Progenitor cell of endocrine pancreas (in vitro differentiated cells): ENCODE measurements at regions not wholly inside any gene's neighbourhood (a gene's known extent, or its start where the extent isn't known, plus 50 kb on each side); places are given as distances from the start of the nearest gene placed in this dataset.
"Not testable (repeated sequence)": the region's sequence is repeated elsewhere in the genome, so short reads cannot be mapped to it uniquely, and the experiment has no call there.

Source experiments
- DNase-seq: peaks from one replicate; pipeline ENCODE4 v3.0.0; 2021; ENCODE audit warnings: low spot score; ENCODE audit not compliant: unreplicated experiment
- H3K27ac Mint-ChIP-seq: 2 replicates; pipeline ENCODE4 v1.8.0; 2021; ENCODE audit warnings: mild to moderate bottlenecking, moderate library complexity, mixed read lengths
- H3K27me3 Mint-ChIP-seq: 2 replicates; pipeline ENCODE4 v1.8.0; 2021; ENCODE audit warnings: mixed read lengths
- H3K36me3 Mint-ChIP-seq: 2 replicates; pipeline ENCODE4 v1.8.0; 2022; ENCODE audit warnings: mixed read lengths; ENCODE audit not compliant: insufficient read depth
- H3K4me1 Mint-ChIP-seq: 2 replicates; pipeline ENCODE4 v1.8.0; 2021; ENCODE audit warnings: low read depth, mixed read lengths
- H3K4me3 Mint-ChIP-seq: 2 replicates; pipeline ENCODE4 v1.8.0; 2021; ENCODE audit warnings: low read depth, mild to moderate bottlenecking, moderate library complexity, mixed read lengths
- H3K9me3 Mint-ChIP-seq: 2 replicates; pipeline ENCODE4 v1.8.0; 2021; ENCODE audit warnings: low read depth, mixed read lengths
- TF ChIP-seq, protein P1 (sequence below): fragments of 200-600 bp; sonication (generic); IDR thresholded peaks from one replicate; pipeline ENCODE4 v1.5.0; 2021; ENCODE audit warnings: antibody characterized with exemption, mild to moderate bottlenecking; ENCODE audit not compliant: unreplicated experiment

DNA sequence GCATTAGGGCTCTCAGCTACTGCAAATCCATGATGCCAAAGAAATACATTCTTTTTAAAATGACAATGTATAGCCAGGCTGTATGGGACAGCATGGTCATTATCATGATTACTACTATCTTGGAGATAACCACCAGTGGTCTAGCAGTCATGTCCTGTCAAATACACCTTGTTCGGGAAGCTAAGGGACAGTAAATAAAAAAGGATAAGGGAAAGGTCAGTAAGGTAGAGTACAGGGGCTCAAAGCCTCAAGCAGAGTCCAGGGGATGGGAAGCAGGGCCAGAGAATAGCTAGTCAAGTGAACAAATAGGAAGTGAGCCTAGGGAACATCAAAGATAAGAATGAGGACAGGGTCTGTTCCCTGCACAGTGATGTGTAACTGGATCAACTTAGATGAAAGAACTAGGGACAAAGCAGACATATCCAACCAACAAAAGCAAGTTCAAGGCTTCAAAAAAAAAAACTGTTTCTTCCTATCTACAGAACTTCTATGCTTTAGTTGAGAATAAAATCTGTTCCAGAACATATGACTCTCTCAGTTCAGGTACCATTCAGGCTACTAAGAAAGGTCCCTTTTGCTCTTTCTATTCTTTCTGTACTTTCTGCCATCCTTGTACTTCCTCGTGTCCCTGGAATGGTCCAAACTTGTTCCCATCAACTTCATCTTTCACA, 62.9 kb upstream of the EHBP1 start:
- no peak for DNase-seq
- no peak overlapping the region for H3K4me3 Mint-ChIP-seq
- H3K27ac Mint-ChIP-seq = no peak overlapping the region
- H3K4me1 Mint-ChIP-seq = peaks cover 14% of the 10 kb centered on the region
- TF ChIP-seq, protein P1, sequence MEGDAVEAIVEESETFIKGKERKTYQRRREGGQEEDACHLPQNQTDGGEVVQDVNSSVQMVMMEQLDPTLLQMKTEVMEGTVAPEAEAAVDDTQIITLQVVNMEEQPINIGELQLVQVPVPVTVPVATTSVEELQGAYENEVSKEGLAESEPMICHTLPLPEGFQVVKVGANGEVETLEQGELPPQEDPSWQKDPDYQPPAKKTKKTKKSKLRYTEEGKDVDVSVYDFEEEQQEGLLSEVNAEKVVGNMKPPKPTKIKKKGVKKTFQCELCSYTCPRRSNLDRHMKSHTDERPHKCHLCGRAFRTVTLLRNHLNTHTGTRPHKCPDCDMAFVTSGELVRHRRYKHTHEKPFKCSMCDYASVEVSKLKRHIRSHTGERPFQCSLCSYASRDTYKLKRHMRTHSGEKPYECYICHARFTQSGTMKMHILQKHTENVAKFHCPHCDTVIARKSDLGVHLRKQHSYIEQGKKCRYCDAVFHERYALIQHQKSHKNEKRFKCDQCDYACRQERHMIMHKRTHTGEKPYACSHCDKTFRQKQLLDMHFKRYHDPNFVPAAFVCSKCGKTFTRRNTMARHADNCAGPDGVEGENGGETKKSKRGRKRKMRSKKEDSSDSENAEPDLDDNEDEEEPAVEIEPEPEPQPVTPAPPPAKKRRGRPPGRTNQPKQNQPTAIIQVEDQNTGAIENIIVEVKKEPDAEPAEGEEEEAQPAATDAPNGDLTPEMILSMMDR = no peak
- no peaks in the 10 kb centered on the region for H3K27me3 Mint-ChIP-seq
- H3K9me3 Mint-ChIP-seq = peaks cover 18% of the 10 kb centered on the region
- peaks cover 3% of the 10 kb centered on the region for H3K36me3 Mint-ChIP-seq

DNA sequence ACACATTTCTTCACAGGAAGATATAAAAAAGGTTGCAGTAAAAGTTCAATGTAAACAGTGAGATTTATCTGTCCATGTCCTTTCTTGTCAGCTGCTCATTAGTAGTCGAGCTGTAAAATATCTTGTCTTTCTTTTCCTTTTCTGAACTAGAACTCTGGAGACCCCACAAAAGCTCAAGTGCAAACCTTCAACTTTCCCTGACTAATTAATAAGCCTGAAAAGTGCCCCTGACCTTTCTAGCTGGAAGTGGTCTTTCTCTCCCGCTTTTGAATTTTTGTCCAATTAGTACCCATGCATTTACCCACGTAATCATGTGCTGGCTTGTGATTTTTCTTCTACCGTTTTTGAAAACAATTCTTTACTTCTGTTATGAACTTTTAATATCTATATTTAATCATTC, 63.6 kb upstream of the EHBP1 start:
- peaks cover 14% of the 10 kb centered on the region for H3K4me1 Mint-ChIP-seq
- TF ChIP-seq, protein P1 = no peak
- H3K9me3 Mint-ChIP-seq = peaks cover 18% of the 10 kb centered on the region
- H3K27ac Mint-ChIP-seq = no peak overlapping the region
- no peak for DNase-seq
- no peaks in the 10 kb centered on the region for H3K27me3 Mint-ChIP-seq
- H3K36me3 Mint-ChIP-seq = peaks cover 3% of the 10 kb centered on the region
- H3K4me3 Mint-ChIP-seq = no peak overlapping the region

DNA sequence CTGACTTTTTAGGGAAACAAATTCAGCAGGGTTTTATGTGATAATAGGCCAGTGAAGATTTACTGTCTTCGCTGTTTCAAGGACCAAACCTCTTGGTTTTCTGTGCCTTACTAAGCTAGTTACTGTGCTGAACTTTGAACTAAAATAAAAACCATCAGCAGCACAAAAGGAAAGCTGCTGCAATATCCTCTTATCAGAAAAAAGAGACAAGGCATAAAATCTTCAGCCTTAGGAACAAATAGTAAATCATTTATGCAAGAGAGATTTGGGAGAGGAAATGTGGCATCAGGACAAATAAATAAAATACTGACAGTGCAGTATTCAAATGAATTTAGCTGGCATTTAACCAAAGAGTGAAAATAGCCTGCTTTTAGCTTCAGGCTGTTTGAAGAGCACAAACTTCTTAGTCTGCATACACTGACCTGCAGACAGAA, 64.1 kb upstream of the EHBP1 start:
- Mint-ChIP-seq H3K4me3 (no peak overlapping the region), H3K4me1 (peaks cover 14% of the 10 kb centered on the region), H3K27me3 (no peaks in the 10 kb centered on the region), H3K36me3 (peaks cover 3% of the 10 kb centered on the region), H3K9me3 (peaks cover 20% of the 10 kb centered on the region), H3K27ac (no peak overlapping the region)
- no peak for DNase-seq
- TF ChIP-seq, protein P1 = no peak

DNA sequence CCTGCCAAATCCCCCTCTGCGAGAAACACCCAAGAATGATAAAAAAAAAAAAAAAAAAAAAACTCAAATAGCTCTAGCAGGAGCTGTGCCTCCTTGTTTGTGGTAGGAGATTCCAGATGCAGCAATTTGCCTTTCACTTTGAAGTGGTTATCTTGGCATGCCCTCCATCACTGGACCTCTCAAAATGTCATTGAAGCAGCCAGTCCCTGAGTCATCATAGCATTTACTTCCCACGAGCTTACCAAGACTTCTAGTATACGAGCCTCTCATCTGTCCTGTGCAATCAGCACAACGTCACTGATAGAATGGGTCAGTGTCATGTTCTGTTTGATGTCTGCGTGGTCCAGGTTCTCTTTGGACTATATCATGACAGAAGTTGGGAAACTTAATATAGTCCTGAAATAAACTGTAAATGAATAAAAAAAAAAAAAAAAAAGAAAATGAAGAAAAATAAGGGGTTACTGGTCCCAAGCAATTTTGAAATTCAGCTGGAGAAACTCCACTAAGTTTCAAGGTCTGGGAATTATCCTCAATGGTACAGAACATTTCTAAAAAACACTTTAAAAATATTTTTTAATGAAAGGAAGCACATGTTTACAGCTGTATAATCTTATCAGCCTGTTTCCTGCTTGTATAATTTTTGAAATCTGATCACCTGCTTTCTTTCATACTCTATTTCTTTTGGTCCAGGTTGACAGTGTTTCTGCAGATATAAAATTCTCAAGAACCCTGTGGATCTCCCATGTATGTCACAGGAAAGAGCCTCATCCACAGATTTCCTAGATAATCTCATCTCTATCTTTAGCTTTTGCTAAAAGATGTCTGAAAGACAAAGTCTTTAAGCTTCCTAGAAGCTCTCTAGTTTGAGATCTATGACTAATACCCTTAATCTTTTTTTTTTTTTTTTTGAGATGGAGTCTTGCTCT, 74.1 kb upstream of the EHBP1 start:
- H3K36me3 Mint-ChIP-seq = no peaks in the 10 kb centered on the region

DNA sequence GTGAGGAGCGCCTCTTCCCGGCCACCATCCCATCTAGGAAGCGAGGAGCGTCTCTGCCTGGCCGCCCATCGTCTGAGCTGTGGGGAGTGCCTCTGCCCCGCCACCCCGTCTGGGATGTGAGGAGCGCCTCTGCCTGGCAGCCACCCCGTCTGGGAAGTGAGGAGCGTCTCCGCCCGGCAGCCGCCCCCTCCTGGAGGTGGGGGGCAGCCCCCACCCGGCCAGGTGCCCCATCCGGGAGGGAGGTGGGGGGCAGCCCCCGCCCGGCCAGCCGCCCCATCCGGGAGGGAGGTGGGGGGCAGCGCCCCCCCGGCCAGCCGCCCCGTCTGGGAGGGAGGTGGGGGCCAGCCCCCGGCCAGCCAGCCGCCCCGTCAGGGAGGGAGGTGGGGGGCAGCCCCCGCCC, 75.3 kb upstream of the EHBP1 start:
- H3K27ac Mint-ChIP-seq, H3K4me1 Mint-ChIP-seq, H3K4me3 Mint-ChIP-seq, H3K36me3 Mint-ChIP-seq, H3K27me3 Mint-ChIP-seq, DNase-seq: not testable (repeated sequence)
- peaks cover 16% of the 10 kb centered on the region for H3K9me3 Mint-ChIP-seq

More for the DNA sequence above, 74.1 kb upstream of the EHBP1 start:
- DNase-seq = no peak
- H3K27me3 Mint-ChIP-seq = no peaks in the 10 kb centered on the region
- H3K4me3 Mint-ChIP-seq = no peak overlapping the region
- H3K4me1 Mint-ChIP-seq = no peaks in the 10 kb centered on the region
- TF ChIP-seq, protein P1 = no peak
- peaks cover 26% of the 10 kb centered on the region for H3K9me3 Mint-ChIP-seq
- no peak overlapping the region for H3K27ac Mint-ChIP-seq

DNA sequence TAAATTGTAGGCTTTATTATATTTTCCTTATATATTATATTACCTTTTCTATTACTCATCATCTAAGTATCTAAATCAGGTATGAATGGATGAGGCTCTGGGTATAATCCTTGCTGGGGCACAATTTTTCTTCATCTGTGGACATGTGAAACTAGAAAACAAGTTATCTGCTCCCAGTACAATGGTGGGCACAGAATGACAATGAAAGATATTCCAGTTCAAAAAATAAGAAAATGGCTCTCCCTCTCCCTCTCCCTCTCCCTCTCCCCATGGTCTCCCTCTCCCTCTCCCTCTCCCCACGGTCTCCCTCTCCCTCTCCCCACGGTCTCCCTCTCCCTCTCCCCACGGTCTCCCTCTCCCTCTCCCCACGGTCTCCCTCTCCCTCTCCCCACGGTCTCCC, 76.2 kb upstream of the EHBP1 start:
- H3K27ac Mint-ChIP-seq, H3K4me3 Mint-ChIP-seq, H3K9me3 Mint-ChIP-seq, H3K4me1 Mint-ChIP-seq, DNase-seq, H3K27me3 Mint-ChIP-seq, H3K36me3 Mint-ChIP-seq: not testable (repeated sequence)
